ENCODE measurements at regions not wholly inside any gene's neighbourhood (a gene's known extent, or its start where the extent isn't known, plus 50 kb on each side); places are given as distances from the start of the nearest gene placed in this dataset.

- no peak for TF ChIP-seq ZNF274 (CRISPR knock-in tag; IDR thresholded peaks at IDR 0.05)
- TF ChIP-seq, protein P1, sequence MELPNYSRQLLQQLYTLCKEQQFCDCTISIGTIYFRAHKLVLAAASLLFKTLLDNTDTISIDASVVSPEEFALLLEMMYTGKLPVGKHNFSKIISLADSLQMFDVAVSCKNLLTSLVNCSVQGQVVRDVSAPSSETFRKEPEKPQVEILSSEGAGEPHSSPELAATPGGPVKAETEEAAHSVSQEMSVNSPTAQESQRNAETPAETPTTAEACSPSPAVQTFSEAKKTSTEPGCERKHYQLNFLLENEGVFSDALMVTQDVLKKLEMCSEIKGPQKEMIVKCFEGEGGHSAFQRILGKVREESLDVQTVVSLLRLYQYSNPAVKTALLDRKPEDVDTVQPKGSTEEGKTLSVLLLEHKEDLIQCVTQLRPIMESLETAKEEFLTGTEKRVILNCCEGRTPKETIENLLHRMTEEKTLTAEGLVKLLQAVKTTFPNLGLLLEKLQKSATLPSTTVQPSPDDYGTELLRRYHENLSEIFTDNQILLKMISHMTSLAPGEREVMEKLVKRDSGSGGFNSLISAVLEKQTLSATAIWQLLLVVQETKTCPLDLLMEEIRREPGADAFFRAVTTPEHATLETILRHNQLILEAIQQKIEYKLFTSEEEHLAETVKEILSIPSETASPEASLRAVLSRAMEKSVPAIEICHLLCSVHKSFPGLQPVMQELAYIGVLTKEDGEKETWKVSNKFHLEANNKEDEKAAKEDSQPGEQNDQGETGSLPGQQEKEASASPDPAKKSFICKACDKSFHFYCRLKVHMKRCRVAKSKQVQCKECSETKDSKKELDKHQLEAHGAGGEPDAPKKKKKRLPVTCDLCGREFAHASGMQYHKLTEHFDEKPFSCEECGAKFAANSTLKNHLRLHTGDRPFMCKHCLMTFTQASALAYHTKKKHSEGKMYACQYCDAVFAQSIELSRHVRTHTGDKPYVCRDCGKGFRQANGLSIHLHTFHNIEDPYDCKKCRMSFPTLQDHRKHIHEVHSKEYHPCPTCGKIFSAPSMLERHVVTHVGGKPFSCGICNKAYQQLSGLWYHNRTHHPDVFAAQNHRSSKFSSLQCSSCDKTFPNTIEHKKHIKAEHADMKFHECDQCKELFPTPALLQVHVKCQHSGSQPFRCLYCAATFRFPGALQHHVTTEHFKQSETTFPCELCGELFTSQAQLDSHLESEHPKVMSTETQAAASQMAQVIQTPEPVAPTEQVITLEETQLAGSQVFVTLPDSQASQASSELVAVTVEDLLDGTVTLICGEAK (IDR thresholded peaks at IDR 0.05) = no peak
- TF ChIP-seq, protein P1 (CRISPR knock-in tag; IDR thresholded peaks at IDR 0.05) = no peak
- no peak for TF ChIP-seq ZZZ3 (CRISPR knock-in tag; IDR thresholded peaks at IDR 0.05; ENCODE audit: borderline replicate concordance)
- no peak for TF ChIP-seq POLR2AphosphoS5 (IDR thresholded peaks at IDR 0.05; ENCODE audit: low read depth, low read length)
- no peak for TF ChIP-seq ISL2 (CRISPR knock-in tag; IDR thresholded peaks at IDR 0.05)
- TF ChIP-seq ZNF816 (CRISPR knock-in tag; IDR thresholded peaks at IDR 0.05; ENCODE audit: borderline replicate concordance) = no peak
- TF ChIP-seq SMAD3 (CRISPR knock-in tag; IDR thresholded peaks at IDR 0.05) = no peak
- TF ChIP-seq, protein P2, sequence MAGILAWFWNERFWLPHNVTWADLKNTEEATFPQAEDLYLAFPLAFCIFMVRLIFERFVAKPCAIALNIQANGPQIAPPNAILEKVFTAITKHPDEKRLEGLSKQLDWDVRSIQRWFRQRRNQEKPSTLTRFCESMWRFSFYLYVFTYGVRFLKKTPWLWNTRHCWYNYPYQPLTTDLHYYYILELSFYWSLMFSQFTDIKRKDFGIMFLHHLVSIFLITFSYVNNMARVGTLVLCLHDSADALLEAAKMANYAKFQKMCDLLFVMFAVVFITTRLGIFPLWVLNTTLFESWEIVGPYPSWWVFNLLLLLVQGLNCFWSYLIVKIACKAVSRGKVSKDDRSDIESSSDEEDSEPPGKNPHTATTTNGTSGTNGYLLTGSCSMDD (CRISPR knock-in tag; IDR thresholded peaks at IDR 0.05) = no peak
- no peak for TF ChIP-seq POLR2A (IDR thresholded peaks at IDR 0.05; ENCODE audit: insufficient read depth in 1 of 2, low read depth in 2 of 2, low read length in 2 of 2)
- TF ChIP-seq CTCF (CRISPR knock-in tag; IDR thresholded peaks at IDR 0.05) = no peak
- no peak for TF ChIP-seq RFX5 (IDR thresholded peaks at IDR 0.05; ENCODE audit: low read depth, low read length)
- no peak for TF ChIP-seq ZNF790 (CRISPR knock-in tag; IDR thresholded peaks at IDR 0.05; ENCODE audit: borderline replicate concordance)
- no peak for TF ChIP-seq ZNF281 (CRISPR knock-in tag; IDR thresholded peaks at IDR 0.05; ENCODE audit: borderline replicate concordance)
- TF ChIP-seq TP53 (CRISPR knock-in tag; conservative IDR thresholded peaks at IDR 0.05) = no peak
Observed at GRCh38 chr21:35100349-35100811, 51.3 kb upstream of the RUNX1 start.

Measured in HepG2 (cell line).